Keratinocyte (primary cell): ENCODE measurements at regions not wholly inside any gene's neighbourhood (a gene's known extent, or its start where the extent isn't known, plus 50 kb on each side); places are given as distances from the start of the nearest gene placed in this dataset.

Source experiments
- DNase-seq: peaks from one replicate; pipeline ENCODE4 v3.0.0-alpha.2; 2011; ENCODE audit warnings: low read depth, missing footprints, low spot score
- FAIRE-seq: peaks from 2 replicates; lab custom pipeline; 2011; peaks lifted over from hg19 to GRCh38; lab: Jason Lieb, UNC
- H2AFZ ChIP-seq: 2 replicates; pipeline ENCODE4 v1.6.0; 2012; ENCODE audit warnings: low read length, control low read depth, inconsistent platforms; ENCODE audit not compliant: control insufficient read depth
- H3K27ac ChIP-seq: 2 replicates; pipeline ENCODE4 v1.5.1; 2011; ENCODE audit warnings: low read length; ENCODE audit not compliant: control insufficient read depth, insufficient read depth
- H3K27me3 ChIP-seq: 3 replicates; pipeline ENCODE4 v1.6.0; 2011; ENCODE audit warnings: low read length; ENCODE audit not compliant: control insufficient read depth, insufficient read depth; ENCODE audit errors: extremely low read depth
- H3K36me3 ChIP-seq, 2 experiments: 2 replicates in 1 of 2; 3 replicates in 1 of 2; pipeline ENCODE4 v1.5.1; 2011; ENCODE audit warnings: low read length in 2 of 2, mild to moderate bottlenecking in 1 of 2; ENCODE audit not compliant: control insufficient read depth in 2 of 2, insufficient read depth in 2 of 2; ENCODE audit errors: extremely low read depth in 1 of 2
- H3K4me1 ChIP-seq: 3 replicates; pipeline ENCODE4 v1.5.1; 2011; ENCODE audit warnings: low read length; ENCODE audit not compliant: control insufficient read depth, insufficient read depth; ENCODE audit errors: extremely low read depth
- H3K4me2 ChIP-seq: 3 replicates; pipeline ENCODE4 v1.6.0; 2011; ENCODE audit warnings: low read depth, low read length; ENCODE audit not compliant: control insufficient read depth, insufficient read depth; ENCODE audit errors: extremely low read depth
- H3K4me3 ChIP-seq, 3 experiments: fragments of 200-600 bp in 1 of 3; sonication (generic) in 1 of 3; 2 replicates in 2 of 3; 3 replicates in 1 of 3; pipeline ENCODE4 v1.5.1; 2011 to 2016; ENCODE audit warnings: low read length in 3 of 3, mild to moderate bottlenecking in 3 of 3, control low read depth in 2 of 3, inconsistent platforms in 1 of 3, low read depth in 1 of 3, mixed read lengths in 1 of 3, mixed run types in 1 of 3, moderate library complexity in 1 of 3; ENCODE audit not compliant: control insufficient read depth in 2 of 3, insufficient read depth in 2 of 3; ENCODE audit errors: extremely low read depth in 1 of 3
- H3K79me2 ChIP-seq: 2 replicates; pipeline ENCODE4 v1.6.0; 2012; ENCODE audit warnings: low read length; ENCODE audit not compliant: control insufficient read depth, insufficient read depth
- H3K9ac ChIP-seq: 3 replicates; pipeline ENCODE4 v1.6.0; 2011; ENCODE audit warnings: low read length; ENCODE audit not compliant: control insufficient read depth, insufficient read depth; ENCODE audit errors: extremely low read depth
- H3K9me1 ChIP-seq: 3 replicates; pipeline ENCODE4 v1.6.0; 2011; ENCODE audit warnings: low read length; ENCODE audit not compliant: control insufficient read depth, insufficient read depth; ENCODE audit errors: extremely low read depth
- H3K9me3 ChIP-seq: 2 replicates; pipeline ENCODE4 v1.5.1; 2012; ENCODE audit warnings: low read depth, low read length; ENCODE audit not compliant: control insufficient read depth
- H4K20me1 ChIP-seq: 3 replicates; pipeline ENCODE4 v1.6.0; 2011; ENCODE audit warnings: low read length; ENCODE audit not compliant: control insufficient read depth, insufficient read depth; ENCODE audit errors: extremely low read depth
- EZH2 ChIP-seq: IDR thresholded peaks from one replicate; pipeline ENCODE4 v1.6.1; 2012; ENCODE audit warnings: inconsistent platforms, mild to moderate bottlenecking, low read length, moderate library complexity
- dilution Hi-C: fragments of 300-500 bp; cut with MboI; formaldehyde crosslinking; loops from one replicate; pipeline ENCODE4 v1.7.0; 2020; ENCODE audit warnings: low sequenced_read_pairs; ENCODE audit not compliant: extremely low pct_ligation_motif_present
- TF ChIP-seq, protein P1 (sequence below), 3 experiments: IDR thresholded peaks in 1 of 3; conservative IDR thresholded peaks in 1 of 3; optimal IDR thresholded peaks in 1 of 3; 2 replicates in 2 of 3; 3 replicates in 1 of 3; pipeline versions ENCODE3 to v1.5.1; 2011; ENCODE audit warnings: low read length in 3 of 3, mild to moderate bottlenecking in 3 of 3, moderate library complexity in 2 of 3, control low read depth in 1 of 3, inconsistent platforms in 1 of 3; ENCODE audit not compliant: insufficient read depth in 2 of 3; ENCODE audit errors: extremely low read depth in 1 of 3

DNA sequence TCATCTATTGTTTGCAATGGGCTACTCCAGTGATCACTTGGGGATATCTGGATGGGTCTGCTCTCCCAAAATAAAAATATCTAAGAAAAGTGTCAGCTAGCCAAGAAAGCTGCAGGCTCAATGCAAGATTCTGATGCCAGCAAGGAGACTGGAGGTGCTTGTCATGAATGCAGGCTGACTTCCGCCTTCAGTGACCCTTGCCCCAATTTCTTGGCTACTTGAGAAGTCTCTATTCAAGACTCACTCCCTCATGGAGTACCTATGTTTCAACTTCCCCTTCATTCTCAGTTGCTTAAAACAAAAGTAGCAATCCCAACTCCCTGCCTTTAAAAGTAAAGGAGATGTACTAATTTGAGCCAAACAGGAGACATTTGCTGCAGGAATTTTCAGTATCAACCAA, 123.9 kb downstream of the GPR65 start:
- H3K9me1 ChIP-seq, result no peaks in the 10 kb centered on the region
- no peaks in the 10 kb centered on the region for H3K79me2 ChIP-seq
- peaks cover 4% of the 10 kb centered on the region for H3K4me1 ChIP-seq
- dilution Hi-C loops, result no loop called here
- no peak overlapping the region for H3K9ac ChIP-seq
- no peaks in the 10 kb centered on the region for H3K36me3 ChIP-seq
- H3K9me3 ChIP-seq, result no peaks in the 10 kb centered on the region
- H3K27ac ChIP-seq, result no peak overlapping the region
- no peaks in the 10 kb centered on the region for H4K20me1 ChIP-seq
- DNase-seq (no peak), FAIRE-seq (no peak)
- H3K27me3 ChIP-seq, result no peaks in the 10 kb centered on the region
- no peak overlapping the region for H2AFZ ChIP-seq
- TF ChIP-seq EZH2, result no peak
- TF ChIP-seq, protein P1, sequence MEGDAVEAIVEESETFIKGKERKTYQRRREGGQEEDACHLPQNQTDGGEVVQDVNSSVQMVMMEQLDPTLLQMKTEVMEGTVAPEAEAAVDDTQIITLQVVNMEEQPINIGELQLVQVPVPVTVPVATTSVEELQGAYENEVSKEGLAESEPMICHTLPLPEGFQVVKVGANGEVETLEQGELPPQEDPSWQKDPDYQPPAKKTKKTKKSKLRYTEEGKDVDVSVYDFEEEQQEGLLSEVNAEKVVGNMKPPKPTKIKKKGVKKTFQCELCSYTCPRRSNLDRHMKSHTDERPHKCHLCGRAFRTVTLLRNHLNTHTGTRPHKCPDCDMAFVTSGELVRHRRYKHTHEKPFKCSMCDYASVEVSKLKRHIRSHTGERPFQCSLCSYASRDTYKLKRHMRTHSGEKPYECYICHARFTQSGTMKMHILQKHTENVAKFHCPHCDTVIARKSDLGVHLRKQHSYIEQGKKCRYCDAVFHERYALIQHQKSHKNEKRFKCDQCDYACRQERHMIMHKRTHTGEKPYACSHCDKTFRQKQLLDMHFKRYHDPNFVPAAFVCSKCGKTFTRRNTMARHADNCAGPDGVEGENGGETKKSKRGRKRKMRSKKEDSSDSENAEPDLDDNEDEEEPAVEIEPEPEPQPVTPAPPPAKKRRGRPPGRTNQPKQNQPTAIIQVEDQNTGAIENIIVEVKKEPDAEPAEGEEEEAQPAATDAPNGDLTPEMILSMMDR (optimal IDR thresholded peaks at IDR 0.05 in 1 of 3, IDR thresholded peaks at IDR 0.05 in 1 of 3, conservative IDR thresholded peaks at IDR 0.05 in 1 of 3; ENCODE audit: extremely low read depth in 1 of 3, insufficient read depth in 2 of 3, low read length in 3 of 3), result no peak
- H3K4me2 ChIP-seq, result no peak overlapping the region
- H3K4me3 ChIP-seq, result no peak overlapping the region

DNA sequence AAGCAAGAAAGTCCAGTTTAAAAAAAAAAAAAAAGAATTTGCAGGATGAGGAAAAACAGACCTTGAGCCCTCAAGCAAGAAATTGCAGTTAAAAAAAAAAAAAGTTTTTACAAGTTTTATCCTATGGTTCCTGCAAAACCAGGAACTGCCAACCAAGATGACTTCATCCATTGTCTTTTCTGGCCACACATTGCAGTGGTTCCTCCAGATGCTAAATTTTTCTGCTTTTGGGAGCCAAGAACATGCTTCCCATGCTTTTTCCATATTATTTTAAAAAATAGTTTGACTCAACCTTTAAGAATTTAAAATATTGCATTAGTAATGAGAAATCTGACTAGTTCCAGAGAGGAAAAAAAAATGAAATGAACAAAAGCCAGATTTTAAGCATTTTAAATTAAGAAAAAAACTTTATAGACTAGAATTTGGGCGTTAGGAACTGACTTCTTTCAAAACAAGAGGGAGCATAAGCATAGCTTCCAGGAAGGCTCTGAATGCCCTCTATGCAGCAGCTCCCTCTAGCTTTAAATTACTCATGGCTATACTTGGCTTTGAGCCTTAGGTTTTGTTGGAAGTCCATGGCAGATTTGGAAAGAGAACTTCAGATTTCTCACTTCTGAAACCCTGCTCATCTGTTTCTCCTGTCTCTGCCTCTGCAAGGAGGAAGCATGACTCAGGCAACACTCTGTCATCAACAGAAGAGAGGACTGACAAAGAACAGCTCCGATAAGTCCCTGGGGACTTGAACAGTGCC, 124.5 kb downstream of the GPR65 start:
- H4K20me1 ChIP-seq, result no peaks in the 10 kb centered on the region
- FAIRE-seq (no peak), DNase-seq (peak; percentile 17)
- no peaks in the 10 kb centered on the region for H3K79me2 ChIP-seq
- no peak overlapping the region for H3K27ac ChIP-seq
- H3K9ac ChIP-seq, result no peak overlapping the region
- no peaks in the 10 kb centered on the region for H3K9me1 ChIP-seq
- dilution Hi-C loops, result no loop called here
- no peaks in the 10 kb centered on the region for H3K9me3 ChIP-seq
- H3K4me3 ChIP-seq, result no peak overlapping the region
- no peaks in the 10 kb centered on the region for H3K36me3 ChIP-seq
- no peak overlapping the region for H3K4me2 ChIP-seq
- H3K4me1 ChIP-seq, result peaks cover 4% of the 10 kb centered on the region
- TF ChIP-seq, protein P1 (optimal IDR thresholded peaks at IDR 0.05 in 1 of 3, IDR thresholded peaks at IDR 0.05 in 1 of 3, conservative IDR thresholded peaks at IDR 0.05 in 1 of 3; ENCODE audit: extremely low read depth in 1 of 3, insufficient read depth in 2 of 3, low read length in 3 of 3), result peak in 1 of 3 experiments; percentile 15
- TF ChIP-seq EZH2, result no peak
- H2AFZ ChIP-seq, result no peak overlapping the region
- H3K27me3 ChIP-seq, result no peaks in the 10 kb centered on the region
